ENCODE measurements at regions not wholly inside any gene's neighbourhood (a gene's known extent, or its start where the extent isn't known, plus 50 kb on each side); places are given as distances from the start of the nearest gene placed in this dataset.
A peak's percentile ranks its signal among the peaks of the same experiment; 100 is the strongest.

DNA sequence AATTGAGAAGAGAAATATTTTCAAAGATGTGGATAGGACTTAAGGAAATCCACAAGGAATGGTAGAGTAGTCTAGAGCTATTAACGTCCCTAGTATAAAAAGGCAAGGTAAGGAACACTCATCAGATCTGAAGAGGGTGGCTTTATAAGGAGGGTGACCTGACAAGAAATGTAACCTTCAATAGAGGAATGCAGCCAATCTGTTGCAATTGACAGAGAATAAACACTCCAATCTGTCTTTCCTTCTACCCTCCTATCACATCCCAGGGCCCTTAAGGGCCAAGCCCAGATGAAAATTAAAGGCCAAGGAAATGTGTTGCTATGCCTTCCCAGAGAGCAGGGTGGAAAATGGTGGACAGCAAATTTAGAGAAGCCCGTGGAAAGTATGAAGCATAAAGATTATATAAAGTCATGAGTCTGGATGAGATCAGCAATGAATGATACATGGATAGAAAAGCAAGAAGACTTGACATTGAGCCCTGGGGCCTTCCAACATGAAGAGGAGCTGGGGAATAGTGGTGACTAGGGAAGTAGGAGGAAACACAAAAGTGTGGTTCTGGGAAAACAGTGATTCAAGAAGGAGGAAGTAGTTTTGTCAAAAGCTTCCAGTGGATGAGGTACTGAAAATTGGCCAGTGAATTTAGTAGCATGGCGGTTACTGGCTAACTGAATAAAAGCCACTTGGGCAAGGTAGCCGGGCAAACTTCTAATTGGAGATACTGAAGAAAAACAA lies 270.6 kb upstream of the TANK start:
- DNase-seq, result no peak

DNA sequence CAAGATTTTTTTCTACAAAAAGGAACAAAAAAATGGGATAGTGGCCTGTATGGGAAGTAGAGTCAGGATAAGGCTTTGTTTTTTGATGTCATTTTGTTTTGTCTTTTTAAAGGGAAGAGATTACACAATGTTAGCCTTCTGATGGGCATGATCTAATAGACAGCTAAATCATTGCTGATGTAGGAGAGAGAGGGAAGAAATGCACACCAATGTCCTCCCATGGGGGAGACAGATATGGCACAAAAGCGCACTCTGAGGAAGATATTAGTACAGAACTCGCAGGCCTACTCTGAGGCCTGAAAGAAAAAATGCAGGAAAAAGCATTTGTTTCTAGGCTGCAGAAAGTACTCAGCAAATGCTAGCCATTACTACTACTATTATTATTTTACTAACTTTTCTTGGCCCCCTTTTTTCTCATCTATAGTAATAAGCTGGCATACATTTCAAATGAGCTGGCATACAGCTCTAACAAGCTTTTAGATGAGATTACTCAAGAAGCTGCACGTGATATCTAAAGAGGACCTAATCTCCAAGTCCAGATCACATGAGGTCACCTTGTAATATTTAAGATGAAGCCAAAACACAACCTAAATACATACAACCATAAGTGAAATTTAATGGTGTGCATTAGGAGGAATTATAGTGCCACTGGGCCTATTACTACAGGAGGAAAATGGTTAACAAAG lies 269.4 kb upstream of the TANK start:
- DNase-seq, result no peak

DNA sequence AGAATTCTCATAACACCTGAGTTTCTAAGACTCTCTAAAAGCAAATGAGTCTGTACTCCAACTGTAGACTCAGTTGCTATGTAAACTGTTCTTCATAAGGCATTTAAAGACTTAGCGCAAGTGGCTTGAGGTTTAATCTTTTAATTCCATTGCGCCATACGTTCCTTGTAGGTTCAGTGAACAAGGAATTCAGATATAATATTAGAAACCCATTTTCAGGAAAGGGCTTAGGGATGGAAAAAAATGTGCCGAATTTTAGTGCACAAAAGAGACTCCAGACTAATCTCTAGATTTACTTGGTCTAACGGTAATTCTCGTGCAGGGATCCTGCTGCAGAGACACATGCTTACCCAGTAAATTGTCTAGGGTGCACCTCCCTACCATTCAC lies 268.9 kb upstream of the TANK start:
- no peak for DNase-seq

DNA sequence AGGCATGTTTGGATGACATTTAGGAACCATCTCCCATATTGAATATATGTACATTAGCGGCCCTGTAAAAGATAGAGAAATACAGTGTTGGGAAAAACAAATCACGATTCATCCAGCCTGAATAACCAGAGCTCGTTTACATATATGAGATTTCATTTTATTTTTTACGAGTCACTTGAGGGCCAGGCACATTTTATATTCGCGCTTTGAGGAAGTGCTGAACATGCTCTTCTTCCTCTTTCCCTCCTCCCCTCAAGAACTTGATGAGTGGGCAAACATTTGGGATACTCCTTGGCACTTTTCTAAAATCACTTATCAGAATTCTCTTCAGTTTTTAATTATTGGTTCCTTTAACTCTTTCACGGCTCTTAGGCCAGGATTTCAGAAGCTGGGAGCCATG lies 268.0 kb upstream of the TANK start:
- DNase-seq, result peak; percentile 3 to 12

DNA sequence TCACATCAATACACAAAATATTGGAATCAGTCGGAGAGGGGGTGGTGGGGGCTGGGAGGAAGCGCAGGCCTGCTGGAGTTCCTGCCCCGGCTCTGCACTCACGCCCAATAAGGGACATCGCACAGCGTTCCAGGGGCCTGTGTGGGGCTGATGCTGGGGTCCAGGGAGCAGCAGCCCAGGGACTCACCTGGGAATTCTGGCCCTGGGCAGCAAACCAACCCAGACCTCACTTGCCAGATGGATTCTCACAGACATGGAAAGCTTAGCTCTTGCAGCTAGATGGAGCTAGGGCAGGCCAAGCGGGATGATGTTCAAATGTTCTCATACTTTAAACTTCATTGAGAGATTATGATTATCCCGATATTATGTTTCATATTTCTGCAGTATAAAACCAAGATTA lies 266.6 kb upstream of the TANK start:
- DNase-seq, result no peak

DNA sequence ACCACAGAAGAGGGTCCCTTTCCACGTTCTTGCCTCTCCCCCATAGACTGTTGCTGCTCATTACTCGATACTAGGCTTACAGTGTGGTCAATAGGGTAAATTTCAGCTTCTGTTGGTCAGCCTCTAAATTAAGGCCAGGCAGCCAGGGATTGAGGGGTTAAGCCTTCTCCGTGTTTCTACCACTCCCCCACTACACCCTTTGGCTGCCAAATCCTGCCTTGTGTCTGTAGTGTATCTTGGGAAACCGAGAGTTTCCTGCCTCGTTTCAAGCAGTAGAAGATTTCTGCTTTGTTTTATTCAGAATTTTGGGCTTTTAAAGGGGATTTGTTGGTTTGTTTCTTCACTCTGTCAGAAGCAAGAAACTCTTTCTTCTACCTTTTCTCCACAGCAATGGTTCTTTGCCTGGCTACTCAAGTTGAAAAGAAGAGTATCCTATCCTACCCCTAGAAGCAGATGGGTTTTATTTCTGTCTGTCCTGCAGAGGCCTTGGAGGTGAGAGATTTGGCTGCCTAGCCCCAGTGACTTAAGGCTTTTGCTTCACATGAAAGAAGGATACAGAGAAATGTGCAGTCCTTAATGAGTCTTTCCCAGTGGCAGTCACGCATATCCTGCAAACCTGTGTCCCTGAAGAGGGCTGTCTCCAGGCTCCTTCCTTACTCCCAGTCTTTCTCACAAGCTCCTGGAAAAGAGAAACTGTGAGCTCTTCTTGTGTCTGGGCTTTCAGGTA lies 261.5 kb upstream of the TANK start:
- no peak for DNase-seq

DNA sequence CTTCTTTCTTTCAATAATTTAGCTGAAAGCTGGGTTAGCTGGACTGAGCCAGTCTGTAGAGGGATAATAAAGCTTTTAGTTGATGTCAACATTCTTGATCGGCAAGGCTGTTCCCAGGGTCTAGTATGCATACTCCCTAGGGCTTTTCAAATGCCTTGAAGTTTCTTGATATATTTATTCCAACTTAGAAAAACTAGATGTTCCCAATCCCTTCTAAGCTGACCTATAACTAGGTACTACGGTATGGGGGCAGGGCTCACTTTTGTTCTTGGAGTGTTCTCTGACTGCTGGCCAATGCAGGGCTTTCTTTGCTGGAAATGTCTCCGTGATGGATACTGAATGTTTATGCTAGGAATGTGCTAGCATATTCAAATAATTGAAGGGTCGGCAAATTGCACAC lies 258.6 kb upstream of the TANK start:
- no peak for DNase-seq

DNA sequence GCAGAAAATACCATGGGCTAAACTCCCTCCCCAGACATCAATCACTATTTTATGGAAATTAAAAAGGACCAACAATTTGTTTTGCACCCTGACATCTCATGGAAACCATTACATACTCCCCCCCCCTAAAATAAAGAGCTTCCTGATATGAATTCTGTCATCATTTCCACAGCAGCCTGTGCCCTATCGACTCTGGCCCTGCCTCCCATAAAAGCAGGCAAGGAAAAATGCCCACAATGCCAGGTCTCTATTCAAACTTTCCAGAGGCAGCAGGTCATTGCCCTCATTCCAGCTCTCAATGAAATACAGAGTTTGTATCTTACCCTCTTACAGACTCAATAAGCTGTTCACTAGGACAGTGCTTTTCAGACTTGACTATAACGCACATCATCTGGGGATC lies 254.4 kb upstream of the TANK start:
- no peak for DNase-seq

DNA sequence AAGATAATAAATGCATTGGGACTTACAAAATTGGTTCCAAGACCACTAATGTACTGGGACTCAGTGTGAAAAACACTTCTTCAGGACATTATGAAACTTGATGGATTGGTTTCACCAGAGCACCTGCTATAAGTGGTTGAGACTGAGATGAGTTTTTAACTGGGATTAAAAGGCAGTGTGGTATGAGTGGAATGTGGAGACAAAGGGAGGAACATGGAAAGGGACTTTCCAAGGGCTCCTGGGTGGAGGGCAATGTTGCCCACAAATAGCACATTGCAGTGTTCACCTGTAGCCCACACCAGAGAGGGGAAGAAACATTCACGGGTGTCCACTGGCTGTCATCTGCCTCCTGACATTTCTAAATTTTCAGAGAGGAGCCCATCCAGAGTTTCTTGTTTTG lies 253.3 kb upstream of the TANK start:
- DNase-seq, result no peak

DNA sequence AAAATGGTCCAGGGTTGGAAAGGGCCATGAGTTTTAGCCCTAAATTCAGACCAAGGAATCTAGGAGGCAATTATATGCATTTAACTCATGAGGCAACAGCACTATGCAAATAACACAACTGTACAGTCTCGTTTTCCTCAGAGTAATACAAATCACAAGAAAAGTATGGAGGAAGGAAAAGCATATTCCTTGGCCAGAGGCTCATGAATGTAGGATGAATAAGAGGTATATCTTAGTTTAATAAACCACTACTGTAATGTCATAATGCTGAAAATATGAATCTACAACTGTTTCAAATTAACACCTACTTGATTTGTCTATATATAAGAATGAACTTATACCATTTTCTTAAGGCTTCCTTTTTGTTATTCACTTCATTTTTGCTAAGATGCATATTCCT lies 252.5 kb upstream of the TANK start:
- no peak for DNase-seq

DNA sequence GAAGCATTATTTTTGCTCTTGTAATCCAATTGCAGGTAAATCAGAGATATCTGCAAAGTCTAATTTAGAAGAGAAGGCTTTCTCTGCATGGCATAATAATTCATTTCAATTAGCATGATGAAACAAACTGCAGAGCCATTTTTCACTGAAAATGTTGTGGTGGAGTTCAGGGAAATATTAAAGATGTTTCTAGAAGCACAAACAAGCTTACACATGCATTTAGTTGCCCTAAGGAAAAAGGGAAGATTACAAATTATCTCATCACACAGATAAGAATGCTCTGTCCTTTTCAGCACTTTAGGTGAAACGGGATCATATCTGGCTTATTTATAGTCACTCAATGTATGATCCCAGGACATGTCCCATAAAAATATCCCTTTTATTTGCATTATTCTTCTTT lies 252.1 kb upstream of the TANK start:
- no peak for DNase-seq

DNA sequence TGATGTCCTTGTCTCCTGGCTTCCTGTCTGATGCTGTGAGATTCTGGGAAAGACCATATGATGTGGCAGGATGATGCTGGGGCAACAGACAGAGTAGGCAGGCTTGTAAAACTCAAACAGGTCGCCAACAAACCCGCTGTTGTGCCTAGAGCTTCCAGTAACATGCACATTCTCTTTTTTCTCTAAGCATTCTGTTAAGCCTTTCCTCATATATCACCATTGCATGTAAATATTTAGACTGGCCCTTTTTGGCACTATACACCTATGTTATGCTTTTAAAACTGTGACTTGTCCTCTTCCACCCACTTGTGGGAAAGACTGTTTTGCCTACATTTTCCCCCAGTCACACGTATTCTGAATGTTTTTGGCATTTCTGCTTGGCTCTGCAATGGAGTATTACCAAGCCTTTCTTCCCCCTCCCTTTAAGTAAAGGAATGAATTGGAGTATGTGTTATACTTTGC lies 250.4 kb upstream of the TANK start:
- no peak for DNase-seq

DNA sequence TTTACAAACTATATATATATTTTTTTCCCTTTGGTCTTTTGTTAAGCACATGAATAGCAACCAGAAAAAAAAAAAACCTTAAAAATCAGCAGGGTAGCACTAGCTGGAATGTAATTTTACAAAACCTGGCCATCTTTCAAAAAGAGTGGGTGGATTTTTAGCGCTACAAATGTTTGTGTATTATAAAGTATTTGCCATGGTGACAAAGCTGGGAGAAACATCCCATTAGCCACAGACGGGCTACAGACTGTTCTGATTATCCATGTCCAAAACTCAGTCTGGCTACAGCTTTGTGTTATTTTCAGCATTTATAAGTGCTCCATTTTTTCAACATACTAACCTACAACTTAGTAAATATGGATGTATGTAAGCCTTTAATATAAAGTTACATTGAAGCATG lies 249.5 kb upstream of the TANK start:
- no peak for DNase-seq

DNA sequence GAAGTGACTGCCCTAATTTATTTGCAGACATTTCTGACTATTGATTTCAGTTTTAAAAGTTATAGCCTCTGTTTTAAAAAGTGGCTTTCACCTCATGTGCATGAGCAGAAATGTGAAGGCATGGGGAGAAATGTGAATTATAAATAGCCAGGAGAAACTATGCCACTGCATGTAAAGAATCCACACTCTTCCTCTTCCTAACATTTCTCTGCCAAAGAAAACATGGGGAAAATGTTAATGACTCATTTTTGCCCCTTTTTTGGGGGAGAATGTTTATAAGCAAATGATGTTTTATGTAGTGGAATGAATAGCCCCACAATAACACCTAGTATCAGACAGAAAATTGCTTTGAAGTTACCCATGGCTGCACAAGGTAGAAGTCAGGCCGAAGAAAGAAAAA lies 249.0 kb upstream of the TANK start:
- DNase-seq, result no peak

DNA sequence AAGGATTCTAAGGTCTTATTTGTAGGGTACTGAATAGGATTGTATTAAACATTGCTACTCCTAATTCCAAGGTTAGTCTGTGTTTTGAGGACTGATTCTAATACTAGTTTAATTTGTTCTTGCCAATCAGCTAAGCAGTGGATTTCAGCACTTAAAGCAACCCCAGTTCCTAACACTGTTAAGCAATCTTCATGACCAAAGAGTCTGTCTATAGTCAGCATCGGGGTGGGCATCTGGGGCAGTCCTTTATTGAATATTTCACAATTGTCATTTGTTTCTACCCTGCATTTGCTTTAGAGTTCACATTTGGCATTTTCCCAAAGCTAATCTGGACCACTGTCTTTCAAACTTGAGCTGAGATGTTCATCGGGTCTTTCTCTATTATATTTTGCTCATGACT lies 248.0 kb upstream of the TANK start:
- no peak for DNase-seq

DNA sequence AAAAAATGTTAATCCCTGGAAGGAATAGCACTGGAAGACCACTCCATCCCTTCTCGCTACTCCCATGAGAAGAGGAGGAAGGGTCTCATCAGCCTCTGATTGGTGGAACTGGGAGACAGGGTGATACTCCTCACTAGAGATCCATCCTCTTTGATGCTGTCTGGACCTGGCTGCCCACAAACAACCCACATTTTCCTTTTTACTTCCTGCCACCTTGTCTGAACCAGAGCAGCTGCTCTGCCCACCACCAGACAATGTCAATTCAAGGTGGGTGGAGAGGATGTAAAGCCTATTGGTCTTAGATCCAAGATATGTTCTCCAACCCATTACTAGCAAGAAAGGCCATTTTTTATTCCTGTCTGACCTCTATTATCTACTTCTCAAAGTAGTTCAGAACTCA lies 246.9 kb upstream of the TANK start:
- DNase-seq, result no peak

DNA sequence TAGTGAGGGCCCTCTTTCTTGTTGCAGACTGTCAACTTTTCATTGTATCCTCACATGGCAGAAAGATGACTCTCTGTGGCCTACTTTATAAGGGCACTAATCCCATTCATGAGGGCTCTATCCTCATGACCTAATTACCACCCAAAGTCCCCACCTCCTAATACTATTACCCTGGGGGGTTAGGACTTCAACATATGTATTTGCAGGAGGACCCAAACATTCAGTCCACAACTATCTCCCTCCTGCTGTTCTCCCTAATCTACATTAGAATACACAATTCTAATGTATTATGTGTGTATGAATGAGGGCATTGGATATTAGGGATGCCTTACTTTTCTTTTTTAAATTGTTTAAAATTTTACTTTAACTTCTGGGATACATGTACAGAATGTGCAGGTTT lies 246.0 kb upstream of the TANK start:
- no peak for DNase-seq

DNA sequence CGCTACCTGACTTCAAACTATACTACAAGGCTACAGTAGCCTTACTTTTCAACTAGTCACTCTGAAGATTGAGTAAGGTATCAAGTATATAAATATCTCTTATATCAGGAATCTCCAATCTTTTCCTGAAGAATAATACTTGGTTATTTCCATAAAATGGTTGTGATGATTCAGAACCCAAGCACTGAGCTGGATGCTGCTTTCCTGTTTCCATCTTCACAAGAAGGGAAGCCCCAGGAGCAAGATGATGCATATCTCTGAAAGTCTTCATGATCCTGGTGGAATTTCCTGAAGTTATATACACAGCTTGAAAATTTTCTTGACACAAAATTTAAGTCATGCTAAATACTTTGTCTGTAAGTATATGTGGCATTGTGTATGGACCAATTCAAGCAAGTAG lies 243.9 kb upstream of the TANK start:
- DNase-seq, result no peak

DNA sequence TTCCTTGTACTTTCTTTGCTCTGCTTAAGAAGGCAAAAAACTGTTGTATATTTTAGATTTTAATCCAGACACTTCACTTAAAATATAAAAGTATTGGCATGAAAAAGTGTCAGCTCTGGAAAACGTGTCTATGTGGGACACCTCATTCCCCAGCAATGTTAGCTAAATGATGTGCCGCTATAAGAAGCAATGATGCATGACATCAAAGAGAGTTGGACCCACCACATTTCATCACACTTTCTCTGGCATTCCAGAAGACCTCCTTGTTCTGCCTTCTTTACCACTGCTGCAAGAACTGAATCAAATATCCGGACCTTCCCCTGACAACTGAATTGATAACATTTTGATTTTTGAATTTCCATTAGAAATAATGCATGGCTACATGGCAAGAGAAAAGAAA lies 242.4 kb upstream of the TANK start:
- DNase-seq, result no peak

DNA sequence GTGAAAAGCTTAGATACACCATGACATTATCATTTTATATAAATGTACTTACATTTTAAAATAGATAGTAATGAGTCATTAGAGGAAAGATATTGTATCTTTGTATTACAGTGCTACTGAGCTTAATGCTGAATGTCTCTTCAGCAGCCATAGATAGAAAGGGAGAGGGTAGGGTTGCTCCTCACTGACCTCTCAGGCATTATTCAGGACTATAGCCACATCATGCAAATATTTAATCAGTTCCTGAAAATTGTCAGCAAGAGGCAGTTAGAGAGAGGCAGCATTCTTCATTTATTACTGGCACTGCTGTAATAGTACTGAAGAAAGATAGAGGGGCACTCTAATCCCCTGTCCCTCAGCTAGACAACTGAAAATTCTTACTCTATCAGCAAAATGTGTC lies 242.0 kb upstream of the TANK start:
- DNase-seq, result no peak

DNA sequence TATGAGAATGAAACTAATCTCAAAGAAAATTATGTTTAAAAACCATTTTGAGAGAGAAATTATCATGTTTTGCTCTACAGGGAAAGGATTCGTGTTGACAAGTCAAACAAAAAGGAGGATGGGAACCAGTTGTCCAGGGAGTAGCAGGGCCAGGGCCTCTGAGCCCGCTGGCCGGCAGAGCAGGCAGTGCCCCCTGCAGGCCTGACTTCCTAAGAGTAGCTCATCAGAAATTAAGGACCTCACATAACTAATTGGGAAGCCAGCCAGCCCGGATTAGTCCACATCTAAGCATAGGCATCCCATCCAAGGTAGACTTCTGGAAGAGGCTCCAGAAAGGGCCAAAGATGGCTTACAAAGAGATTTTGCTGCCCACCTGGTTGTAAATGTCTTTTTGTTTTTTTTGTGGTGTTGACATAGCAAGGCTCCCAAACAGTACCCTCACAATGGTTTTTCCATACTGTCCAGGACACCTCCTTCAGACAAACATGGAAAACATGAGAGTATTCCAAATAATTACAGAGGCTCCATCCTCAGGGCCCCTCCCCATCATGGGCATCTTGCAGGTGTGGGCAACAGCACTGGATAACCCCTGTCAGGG lies 241.2 kb upstream of the TANK start:
- peak; percentile 27 to 49 for DNase-seq

DNA sequence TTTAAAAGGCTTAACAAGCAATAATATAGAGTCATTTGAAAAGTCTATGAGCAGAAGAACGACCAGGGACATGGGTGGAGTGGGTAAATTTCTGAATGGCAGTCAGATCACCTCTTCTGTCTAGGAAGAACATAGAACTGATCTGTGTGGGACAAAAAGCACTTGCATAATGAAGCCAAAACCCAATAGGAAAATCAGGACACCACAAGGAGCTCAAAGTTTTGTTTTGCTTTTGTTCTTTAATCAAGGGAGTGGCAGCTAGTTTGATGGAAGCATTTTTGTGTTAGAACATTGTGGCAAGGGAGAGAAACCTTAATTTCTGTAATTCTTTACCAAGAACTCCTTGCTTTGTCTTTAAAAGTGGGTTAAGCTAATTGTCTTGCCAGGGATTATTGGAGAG lies 240.2 kb upstream of the TANK start:
- DNase-seq, result no peak

DNA sequence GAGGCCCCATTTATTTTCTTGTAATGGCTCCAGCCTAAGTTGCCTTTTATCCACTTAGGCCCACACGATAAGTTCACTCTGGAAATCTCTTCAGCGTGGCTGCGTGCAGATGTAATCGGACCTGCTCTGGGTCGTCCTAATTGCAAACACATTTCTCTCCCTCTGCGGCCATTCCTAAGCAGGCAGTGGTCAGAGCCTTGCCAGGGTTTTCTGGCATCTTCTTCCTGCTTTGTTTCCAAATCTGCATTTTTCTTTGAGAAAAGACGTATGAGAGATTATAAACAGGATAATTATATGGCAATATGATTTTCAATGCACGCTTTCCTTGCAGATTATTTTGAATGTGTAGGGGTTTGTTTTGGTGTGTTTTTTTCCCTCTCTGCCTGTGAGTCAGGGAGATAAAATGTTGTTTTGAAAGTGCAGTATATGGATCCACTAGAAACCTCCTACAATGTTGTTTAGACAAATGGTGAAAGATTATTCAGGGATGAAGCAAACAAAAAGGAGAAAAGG lies 239.4 kb upstream of the TANK start:
- no peak for DNase-seq

All from AML-193 (cell line).